ENCODE measurements at regions not wholly inside any gene's neighbourhood (a gene's known extent, or its start where the extent isn't known, plus 50 kb on each side); places are given as distances from the start of the nearest gene placed in this dataset.

GRCh38 chr11:97087419-97087818 is 697.6 kb downstream of the JRKL start:
- TF ChIP-seq CTCF (IDR thresholded peaks at IDR 0.05; ENCODE audit: insufficient read depth, low read length, poor library complexity, severe bottlenecking) (no peak), EZH2phosphoT487 (conservative IDR thresholded peaks at IDR 0.05; ENCODE audit: low read length) (no peak)
